ENCODE measurements at regions not wholly inside any gene's neighbourhood (a gene's known extent, or its start where the extent isn't known, plus 50 kb on each side); places are given as distances from the start of the nearest gene placed in this dataset.

GRCh38 chr11:130651066-130651855, 202.8 kb downstream of the ADAMTS15 start:
- TF ChIP-seq, protein P1, sequence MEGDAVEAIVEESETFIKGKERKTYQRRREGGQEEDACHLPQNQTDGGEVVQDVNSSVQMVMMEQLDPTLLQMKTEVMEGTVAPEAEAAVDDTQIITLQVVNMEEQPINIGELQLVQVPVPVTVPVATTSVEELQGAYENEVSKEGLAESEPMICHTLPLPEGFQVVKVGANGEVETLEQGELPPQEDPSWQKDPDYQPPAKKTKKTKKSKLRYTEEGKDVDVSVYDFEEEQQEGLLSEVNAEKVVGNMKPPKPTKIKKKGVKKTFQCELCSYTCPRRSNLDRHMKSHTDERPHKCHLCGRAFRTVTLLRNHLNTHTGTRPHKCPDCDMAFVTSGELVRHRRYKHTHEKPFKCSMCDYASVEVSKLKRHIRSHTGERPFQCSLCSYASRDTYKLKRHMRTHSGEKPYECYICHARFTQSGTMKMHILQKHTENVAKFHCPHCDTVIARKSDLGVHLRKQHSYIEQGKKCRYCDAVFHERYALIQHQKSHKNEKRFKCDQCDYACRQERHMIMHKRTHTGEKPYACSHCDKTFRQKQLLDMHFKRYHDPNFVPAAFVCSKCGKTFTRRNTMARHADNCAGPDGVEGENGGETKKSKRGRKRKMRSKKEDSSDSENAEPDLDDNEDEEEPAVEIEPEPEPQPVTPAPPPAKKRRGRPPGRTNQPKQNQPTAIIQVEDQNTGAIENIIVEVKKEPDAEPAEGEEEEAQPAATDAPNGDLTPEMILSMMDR (conservative IDR thresholded peaks at IDR 0.05; ENCODE audit: low read length): no peak
- H3K4me3 ChIP-seq (ENCODE audit: low read length): no peak overlapping the region
- DNase-seq (ENCODE audit: low read depth): no peak

GRCh38 chr11:130652671-130653335, 204.4 kb downstream of the ADAMTS15 start:
- DNase-seq (ENCODE audit: low read depth): peak; percentile 95
- TF ChIP-seq, protein P1 (conservative IDR thresholded peaks at IDR 0.05; ENCODE audit: low read length): no peak

GRCh38 chr11:130653838-130654636, 205.6 kb downstream of the ADAMTS15 start:
- H3K4me3 ChIP-seq (ENCODE audit: low read length): no peak overlapping the region
- DNase-seq (ENCODE audit: low read depth): peak; percentile 81
- TF ChIP-seq, protein P1 (conservative IDR thresholded peaks at IDR 0.05; ENCODE audit: low read length): no peak

More at GRCh38 chr11:130652671-130653335, 204.4 kb downstream of the ADAMTS15 start:
- H3K4me3 ChIP-seq (ENCODE audit: low read length): no peak overlapping the region

DNA sequence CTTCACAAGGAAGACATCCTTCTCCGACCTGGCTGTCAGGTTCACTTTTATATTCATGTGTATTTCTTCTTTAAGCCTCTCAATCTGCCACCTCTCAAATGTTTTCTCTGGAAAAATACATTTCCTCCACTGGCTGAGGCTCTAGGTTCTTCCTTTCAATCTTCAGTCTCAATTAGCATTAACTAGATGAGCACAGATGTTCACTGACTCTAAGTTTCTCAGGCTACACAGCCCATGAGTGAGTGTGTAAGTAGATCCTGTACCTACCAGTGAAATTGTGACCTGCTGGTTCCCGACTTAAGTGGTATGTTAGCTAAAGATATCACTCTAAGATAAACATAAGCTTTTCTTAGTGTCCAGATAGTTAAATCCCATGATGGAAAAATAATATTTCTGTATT, 206.9 kb downstream of the ADAMTS15 start:
- TF ChIP-seq, protein P1 (conservative IDR thresholded peaks at IDR 0.05; ENCODE audit: low read length): no peak
- DNase-seq (ENCODE audit: low read depth): no peak
- H3K4me3 ChIP-seq (ENCODE audit: low read length): no peak overlapping the region

GRCh38 chr11:130666781-130667251, 218.4 kb downstream of the ADAMTS15 start:
- DNase-seq (ENCODE audit: low read depth): peak; percentile 66
- H3K4me3 ChIP-seq (ENCODE audit: low read length): no peak overlapping the region
- TF ChIP-seq, protein P1 (conservative IDR thresholded peaks at IDR 0.05; ENCODE audit: low read length): peak; percentile 42

- no peak for DNase-seq (ENCODE audit: low read depth)
- TF ChIP-seq, protein P1 (conservative IDR thresholded peaks at IDR 0.05; ENCODE audit: low read length): no peak
- H3K4me3 ChIP-seq (ENCODE audit: low read length): no peak overlapping the region
Measured at GRCh38 chr11:130668751-130669150, 220.3 kb downstream of the ADAMTS15 start.

Measured in AG10803 (cell line).